ENCODE measurements at regions not wholly inside any gene's neighbourhood (a gene's known extent, or its start where the extent isn't known, plus 50 kb on each side); places are given as distances from the start of the nearest gene placed in this dataset.

DNA sequence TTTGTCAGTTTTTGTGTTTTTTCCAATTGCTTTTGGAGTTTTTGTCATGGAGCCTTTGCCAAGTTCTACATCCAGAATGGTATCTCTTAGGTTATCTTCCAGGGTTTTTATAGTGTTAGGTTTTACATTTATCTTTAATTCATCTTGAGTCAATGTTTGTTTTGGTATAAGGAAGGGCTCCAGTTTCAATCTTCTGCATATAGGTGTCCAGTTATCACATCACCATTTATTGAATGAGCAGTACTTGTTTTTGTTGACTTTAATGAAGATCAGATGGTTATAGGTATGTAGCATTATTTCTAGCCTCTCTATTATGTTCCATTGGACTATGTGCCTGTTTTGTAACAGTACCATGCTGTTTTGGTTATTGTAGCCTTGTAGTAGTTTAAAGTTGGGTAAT, 1233.1 kb downstream of the PLA2G4A start:
- Histone ChIP-seq H2AFZ (ENCODE audit: low read length) (no peak overlapping the region), H3K36me3 (ENCODE audit: insufficient read depth, low read length) (no peaks in the 10 kb centered on the region), H3K4me3 (ENCODE audit: low read depth, low read length, poor library complexity, severe bottlenecking) (no peak overlapping the region), H4K20me1 (ENCODE audit: insufficient read depth, low read length) (no peaks in the 10 kb centered on the region), H3K9me3 (ENCODE audit: low read length) (no peaks in the 10 kb centered on the region), H3K79me2 (ENCODE audit: insufficient read depth, low read depth, low read length) (no peaks in the 10 kb centered on the region), H3K27ac (ENCODE audit: low read depth, low read length, poor library complexity, severe bottlenecking) (no peak overlapping the region), H3K9me2 (ENCODE audit: insufficient read depth, low read length) (no peaks in the 10 kb centered on the region), H3K4me1 (ENCODE audit: insufficient read depth, low read length, poor library complexity, severe bottlenecking) (no peaks in the 10 kb centered on the region), H3K4me2 (ENCODE audit: low read length) (no peak overlapping the region)
- TF ChIP-seq, protein P1, sequence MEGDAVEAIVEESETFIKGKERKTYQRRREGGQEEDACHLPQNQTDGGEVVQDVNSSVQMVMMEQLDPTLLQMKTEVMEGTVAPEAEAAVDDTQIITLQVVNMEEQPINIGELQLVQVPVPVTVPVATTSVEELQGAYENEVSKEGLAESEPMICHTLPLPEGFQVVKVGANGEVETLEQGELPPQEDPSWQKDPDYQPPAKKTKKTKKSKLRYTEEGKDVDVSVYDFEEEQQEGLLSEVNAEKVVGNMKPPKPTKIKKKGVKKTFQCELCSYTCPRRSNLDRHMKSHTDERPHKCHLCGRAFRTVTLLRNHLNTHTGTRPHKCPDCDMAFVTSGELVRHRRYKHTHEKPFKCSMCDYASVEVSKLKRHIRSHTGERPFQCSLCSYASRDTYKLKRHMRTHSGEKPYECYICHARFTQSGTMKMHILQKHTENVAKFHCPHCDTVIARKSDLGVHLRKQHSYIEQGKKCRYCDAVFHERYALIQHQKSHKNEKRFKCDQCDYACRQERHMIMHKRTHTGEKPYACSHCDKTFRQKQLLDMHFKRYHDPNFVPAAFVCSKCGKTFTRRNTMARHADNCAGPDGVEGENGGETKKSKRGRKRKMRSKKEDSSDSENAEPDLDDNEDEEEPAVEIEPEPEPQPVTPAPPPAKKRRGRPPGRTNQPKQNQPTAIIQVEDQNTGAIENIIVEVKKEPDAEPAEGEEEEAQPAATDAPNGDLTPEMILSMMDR (conservative IDR thresholded peaks at IDR 0.05; ENCODE audit: low read length): no peak
- no peak for TF ChIP-seq EZH2phosphoT487 (IDR thresholded peaks at IDR 0.05; ENCODE audit: borderline replicate concordance, low read depth, low read length)
- BruUV-seq (replicated peaks): no TSS peak
- intact Hi-C loops (cut with micrococcal nuclease; ENCODE audit: unreplicated experiment): no loop called here
- ChIA-PET POLR2A (no interaction called here), CTCF (ENCODE audit: unreplicated experiment) (no interaction called here)
- DNase-seq (ENCODE audit: low spot score): no peak

DNA sequence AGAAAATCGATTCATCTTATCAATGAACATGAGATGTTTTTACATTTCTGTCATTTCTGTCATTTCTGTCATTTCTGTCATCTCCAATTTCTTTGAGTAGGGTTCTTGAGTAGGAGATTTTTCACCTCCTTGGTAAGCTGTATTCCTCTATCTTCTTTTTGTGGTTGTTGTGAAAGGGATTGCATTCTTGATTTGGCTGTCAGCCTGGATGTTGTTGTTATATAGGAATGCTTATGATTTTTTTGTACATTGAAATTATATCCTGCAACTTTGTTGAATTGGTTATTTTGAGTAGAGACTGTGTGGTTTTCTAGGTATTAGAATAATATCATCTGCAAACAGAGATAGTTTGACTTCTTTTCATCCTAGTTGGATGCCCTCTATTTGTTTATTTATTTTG, 1233.7 kb downstream of the PLA2G4A start:
- no peak overlapping the region for H2AFZ ChIP-seq (ENCODE audit: low read length)
- no peaks in the 10 kb centered on the region for H3K9me2 ChIP-seq (ENCODE audit: insufficient read depth, low read length)
- ChIA-PET POLR2A (no interaction called here), CTCF (ENCODE audit: unreplicated experiment) (no interaction called here)
- H3K4me1 ChIP-seq (ENCODE audit: insufficient read depth, low read length, poor library complexity, severe bottlenecking): no peaks in the 10 kb centered on the region
- H4K20me1 ChIP-seq (ENCODE audit: insufficient read depth, low read length): no peaks in the 10 kb centered on the region
- no peak overlapping the region for H3K27ac ChIP-seq (ENCODE audit: low read depth, low read length, poor library complexity, severe bottlenecking)
- H3K9me3 ChIP-seq (ENCODE audit: low read length): no peaks in the 10 kb centered on the region
- no peak for DNase-seq (ENCODE audit: low spot score)
- H3K36me3 ChIP-seq (ENCODE audit: insufficient read depth, low read length): no peaks in the 10 kb centered on the region
- BruUV-seq (replicated peaks): no TSS peak
- intact Hi-C loops (cut with micrococcal nuclease; ENCODE audit: unreplicated experiment): no loop called here
- TF ChIP-seq EZH2phosphoT487 (IDR thresholded peaks at IDR 0.05; ENCODE audit: borderline replicate concordance, low read depth, low read length): no peak
- TF ChIP-seq, protein P1 (conservative IDR thresholded peaks at IDR 0.05; ENCODE audit: low read length): no peak
- no peak overlapping the region for H3K4me3 ChIP-seq (ENCODE audit: low read depth, low read length, poor library complexity, severe bottlenecking)
- H3K79me2 ChIP-seq (ENCODE audit: insufficient read depth, low read depth, low read length): no peaks in the 10 kb centered on the region
- no peak overlapping the region for H3K4me2 ChIP-seq (ENCODE audit: low read length)

DNA sequence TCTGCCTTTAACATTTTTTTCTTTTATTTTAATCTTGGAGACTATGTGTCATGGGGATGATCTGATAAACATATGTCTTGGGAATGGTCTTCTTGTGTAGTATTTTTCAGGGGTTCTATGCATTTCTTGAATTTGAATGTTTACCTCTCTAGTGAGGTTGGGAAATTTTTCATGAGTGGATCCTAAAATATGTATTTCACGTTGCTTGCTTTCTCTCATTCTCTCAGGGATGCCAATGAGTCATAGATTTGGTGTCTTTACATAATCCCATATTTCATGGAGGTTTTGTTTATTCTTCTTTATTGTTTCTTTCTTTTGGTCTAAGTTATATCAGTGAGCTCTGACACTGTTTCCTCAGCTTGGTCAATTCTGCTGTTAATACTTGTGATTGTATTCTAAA, 1237.2 kb downstream of the PLA2G4A start:
- no peaks in the 10 kb centered on the region for H4K20me1 ChIP-seq (ENCODE audit: insufficient read depth, low read length)
- no peak overlapping the region for H3K4me3 ChIP-seq (ENCODE audit: low read depth, low read length, poor library complexity, severe bottlenecking)
- H3K79me2 ChIP-seq (ENCODE audit: insufficient read depth, low read depth, low read length): no peaks in the 10 kb centered on the region
- H3K36me3 ChIP-seq (ENCODE audit: insufficient read depth, low read length): no peaks in the 10 kb centered on the region
- no peak for DNase-seq (ENCODE audit: low spot score)
- BruUV-seq (replicated peaks): no TSS peak
- intact Hi-C loops (cut with micrococcal nuclease; ENCODE audit: unreplicated experiment): no loop called here
- TF ChIP-seq, protein P1 (conservative IDR thresholded peaks at IDR 0.05; ENCODE audit: low read length): no peak
- no peak for TF ChIP-seq EZH2phosphoT487 (IDR thresholded peaks at IDR 0.05; ENCODE audit: borderline replicate concordance, low read depth, low read length)
- no peaks in the 10 kb centered on the region for H3K4me1 ChIP-seq (ENCODE audit: insufficient read depth, low read length, poor library complexity, severe bottlenecking)
- H2AFZ ChIP-seq (ENCODE audit: low read length): no peak overlapping the region
- H3K4me2 ChIP-seq (ENCODE audit: low read length): no peak overlapping the region
- H3K9me3 ChIP-seq (ENCODE audit: low read length): no peaks in the 10 kb centered on the region
- no peaks in the 10 kb centered on the region for H3K9me2 ChIP-seq (ENCODE audit: insufficient read depth, low read length)
- POLR2A ChIA-PET: interaction anchor here (1.3 kb wide), 1 partner anchor 9 kb away, joined by 5 read pairs; no protein-coding TSS in a partner anchor
- CTCF ChIA-PET (ENCODE audit: unreplicated experiment): no interaction called here
- H3K27ac ChIP-seq (ENCODE audit: low read depth, low read length, poor library complexity, severe bottlenecking): no peak overlapping the region

All from OCI-LY7 (cell line).